Activated CD4-positive, alpha-beta T cell treated with anti-CD3 and anti-CD28 coated beads for 4 hours (primary cell): ENCODE measurements at regions not wholly inside any gene's neighbourhood (a gene's known extent, or its start where the extent isn't known, plus 50 kb on each side); places are given as distances from the start of the nearest gene placed in this dataset.
"Not testable (repeated sequence)": the region's sequence is repeated elsewhere in the genome, so short reads cannot be mapped to it uniquely, and the experiment has no call there.

Source experiments
- DNase-seq, 2 donors: peaks; one replicate each; pipeline ENCODE4 v3.0.0-alpha.2; 2020

- DNase-seq: not testable (repeated sequence)
Observed at GRCh38 chr12:90687682-90688081, 267.3 kb downstream of the CCER1 start.

DNA sequence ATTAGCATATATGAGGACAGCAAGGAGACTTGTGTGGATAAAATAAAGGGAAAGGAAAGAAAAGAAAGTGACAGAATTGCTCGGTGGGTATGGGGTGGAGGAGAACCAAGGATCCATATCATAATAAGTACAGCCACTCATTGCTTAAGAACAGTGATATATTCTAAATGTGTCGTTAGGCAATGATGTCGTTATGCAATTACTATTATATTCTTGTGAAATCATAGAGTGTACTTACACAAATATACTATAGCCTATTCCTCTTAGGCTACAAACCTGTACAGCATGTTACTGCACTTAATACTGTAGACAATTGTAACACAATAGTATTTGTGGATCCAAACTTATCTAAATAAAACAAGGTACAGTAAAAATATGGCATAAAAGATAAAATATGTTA, 271.1 kb downstream of the CCER1 start:
- DNase-seq: no peak

DNA sequence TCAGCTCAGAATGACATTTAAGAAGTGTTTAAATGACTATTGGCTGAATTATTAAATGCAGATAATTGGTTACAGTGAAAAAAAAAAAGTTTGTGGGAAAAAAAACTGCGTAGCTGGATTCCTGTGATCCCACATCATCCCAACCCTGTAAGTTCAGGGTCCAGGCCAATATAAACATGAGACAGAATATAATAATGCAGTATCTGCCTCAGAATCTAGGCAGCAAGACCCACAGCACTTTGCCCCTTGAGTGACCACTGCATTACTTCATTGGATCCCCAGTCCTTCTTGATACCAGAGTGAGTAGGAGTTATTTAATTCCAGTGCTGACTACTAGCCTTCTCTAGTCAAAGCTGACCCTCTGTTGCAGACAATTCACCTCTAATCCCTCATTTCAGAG, 272.6 kb downstream of the CCER1 start:
- no peak for DNase-seq

GRCh38 chr12:90679674-90680073, 275.3 kb downstream of the CCER1 start:
- no peak for DNase-seq

DNA sequence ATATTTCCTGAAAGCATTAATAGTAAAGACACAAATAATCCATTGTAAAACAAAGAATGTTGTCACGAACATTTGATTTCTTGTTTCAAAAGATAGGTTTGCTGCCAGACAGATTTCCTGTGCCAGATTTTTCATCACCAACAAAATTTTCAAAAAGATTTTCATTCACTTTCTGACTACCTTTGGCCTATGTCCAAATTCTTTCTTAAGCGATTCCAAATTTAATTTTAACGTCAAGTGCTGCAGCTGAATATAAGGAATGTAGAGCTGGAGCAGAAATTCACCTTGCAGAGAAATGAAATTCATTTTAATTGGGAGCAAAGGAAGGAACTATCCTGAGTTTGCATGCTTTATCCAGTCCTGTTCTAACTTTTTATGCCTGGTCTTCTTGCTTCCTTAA, 277.4 kb downstream of the CCER1 start:
- DNase-seq: no peak

DNA sequence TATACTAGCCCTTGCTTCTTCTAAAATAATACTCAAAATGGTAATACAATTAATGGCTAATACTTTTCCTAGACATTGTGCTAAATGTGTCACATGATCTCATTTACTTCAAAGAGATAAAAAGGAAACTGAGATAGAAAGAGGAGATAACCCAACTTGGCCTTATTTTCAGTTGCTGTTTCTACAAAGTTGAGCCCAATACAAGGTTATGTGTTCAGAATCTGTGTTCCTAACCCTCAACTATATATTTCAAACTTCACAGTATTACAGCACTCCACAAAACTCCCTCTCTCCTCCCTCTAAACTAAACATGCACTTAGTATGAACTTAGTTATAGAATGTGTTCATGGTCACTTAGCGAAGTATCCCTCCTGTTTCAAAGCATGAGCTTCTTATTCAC, 277.9 kb downstream of the CCER1 start:
- no peak for DNase-seq

- no peak for DNase-seq
Observed at GRCh38 chr12:90675106-90675505, 279.9 kb downstream of the CCER1 start.

DNA sequence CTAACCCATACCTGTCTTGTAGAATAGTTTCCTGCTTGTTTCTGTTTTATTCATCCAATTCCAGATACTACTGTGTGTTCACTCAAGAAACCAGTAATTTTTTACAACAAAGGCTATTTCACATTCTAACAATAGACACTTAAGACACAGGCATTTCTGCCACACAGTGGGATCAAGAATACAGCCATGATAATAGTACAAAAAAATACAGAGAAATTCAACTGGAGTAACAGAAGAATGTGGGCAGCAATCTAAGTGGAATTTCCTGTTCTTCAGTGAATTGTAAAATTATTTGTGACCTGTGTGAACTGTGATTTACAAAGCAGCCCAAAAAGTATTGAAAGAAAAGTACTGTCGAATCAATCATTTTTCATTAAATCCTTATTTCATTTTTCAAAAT, 282.9 kb downstream of the CCER1 start:
- DNase-seq: no peak

- DNase-seq: not testable (repeated sequence)
Observed at GRCh38 chr12:90663949-90664348, 291.0 kb downstream of the CCER1 start.

GRCh38 chr12:90659060-90659459, 295.9 kb downstream of the CCER1 start:
- DNase-seq: no peak

DNA sequence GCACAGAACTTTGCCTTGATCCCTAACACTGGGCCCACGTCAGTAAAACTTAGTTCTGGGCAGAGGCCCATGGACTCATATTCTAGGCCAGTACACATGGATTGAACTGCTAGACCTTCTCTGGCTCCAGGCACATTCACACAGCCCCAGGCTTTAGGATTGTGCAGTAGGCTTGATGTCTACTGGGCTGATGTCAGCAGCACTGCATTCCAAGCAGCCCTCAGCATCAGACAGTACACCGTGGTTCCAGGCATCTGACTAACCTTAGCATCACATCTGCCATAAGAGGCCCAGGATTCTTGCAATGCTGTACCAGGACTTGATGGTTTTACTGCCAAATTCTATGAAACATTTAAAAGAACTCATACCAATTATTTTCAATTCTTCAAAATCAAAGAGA, 301.9 kb downstream of the CCER1 start:
- DNase-seq: no peak

DNA sequence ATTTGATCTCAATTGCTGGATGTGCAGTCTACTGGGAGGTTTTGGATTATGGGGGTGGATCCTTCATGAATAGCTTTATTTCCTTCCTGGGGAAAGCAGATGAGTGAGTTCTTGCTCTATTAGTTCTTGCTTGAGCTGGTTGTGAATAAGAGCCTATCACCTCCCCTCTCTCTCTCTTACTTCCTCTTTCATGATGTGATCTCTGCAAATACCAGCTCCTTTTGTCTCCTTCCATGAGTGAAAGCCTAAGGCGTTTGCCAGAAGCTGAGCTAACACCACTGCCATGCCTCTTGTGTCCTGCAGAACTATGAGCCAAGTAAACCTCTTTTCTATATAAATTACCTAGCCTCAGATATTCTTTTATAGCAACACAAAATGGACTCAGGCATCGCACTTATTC, 302.7 kb downstream of the CCER1 start:
- no peak for DNase-seq

- no peak for DNase-seq
Observed at GRCh38 chr12:90645181-90645580, 309.8 kb downstream of the CCER1 start.

GRCh38 chr12:90631591-90632212, 323.3 kb downstream of the CCER1 start:
- DNase-seq: no peak

DNA sequence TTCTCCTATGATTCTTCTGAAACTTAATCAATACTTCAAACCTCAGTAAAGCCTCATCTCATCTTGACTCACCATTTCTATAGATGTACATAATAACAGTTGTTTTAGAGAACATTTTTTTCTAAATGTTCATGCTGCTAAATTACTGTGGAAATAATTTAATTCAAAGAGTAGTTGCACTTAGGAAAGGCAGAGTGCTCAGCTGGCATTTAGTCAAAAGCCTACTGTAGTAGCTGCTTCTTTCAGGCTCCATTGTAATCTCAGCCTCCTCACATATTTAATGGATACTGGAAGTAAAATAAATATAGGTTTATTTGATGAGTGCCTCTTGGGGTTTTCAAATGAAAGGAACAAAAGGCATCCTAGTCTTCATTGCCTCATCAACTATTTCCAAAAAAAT, 325.0 kb downstream of the CCER1 start:
- no peak for DNase-seq

DNA sequence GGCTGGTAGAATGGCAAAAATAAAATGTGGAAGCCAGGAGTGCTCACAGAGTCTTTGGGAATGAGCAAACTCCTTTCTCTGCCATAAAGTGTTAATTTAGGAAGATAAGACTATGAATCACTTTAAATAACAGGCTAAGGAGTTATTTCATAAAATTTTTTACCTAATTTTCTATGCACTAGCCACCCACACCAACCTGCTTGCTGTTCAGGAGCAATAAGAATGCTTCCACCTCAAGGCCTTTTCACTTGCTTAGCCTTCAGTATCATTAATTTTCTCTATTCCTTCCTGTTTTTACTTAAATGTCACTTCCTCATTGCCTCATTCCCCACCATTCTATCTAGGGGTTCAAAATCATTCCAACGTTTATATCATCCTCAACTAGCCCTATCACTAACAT, 326.8 kb downstream of the CCER1 start:
- DNase-seq: no peak

DNA sequence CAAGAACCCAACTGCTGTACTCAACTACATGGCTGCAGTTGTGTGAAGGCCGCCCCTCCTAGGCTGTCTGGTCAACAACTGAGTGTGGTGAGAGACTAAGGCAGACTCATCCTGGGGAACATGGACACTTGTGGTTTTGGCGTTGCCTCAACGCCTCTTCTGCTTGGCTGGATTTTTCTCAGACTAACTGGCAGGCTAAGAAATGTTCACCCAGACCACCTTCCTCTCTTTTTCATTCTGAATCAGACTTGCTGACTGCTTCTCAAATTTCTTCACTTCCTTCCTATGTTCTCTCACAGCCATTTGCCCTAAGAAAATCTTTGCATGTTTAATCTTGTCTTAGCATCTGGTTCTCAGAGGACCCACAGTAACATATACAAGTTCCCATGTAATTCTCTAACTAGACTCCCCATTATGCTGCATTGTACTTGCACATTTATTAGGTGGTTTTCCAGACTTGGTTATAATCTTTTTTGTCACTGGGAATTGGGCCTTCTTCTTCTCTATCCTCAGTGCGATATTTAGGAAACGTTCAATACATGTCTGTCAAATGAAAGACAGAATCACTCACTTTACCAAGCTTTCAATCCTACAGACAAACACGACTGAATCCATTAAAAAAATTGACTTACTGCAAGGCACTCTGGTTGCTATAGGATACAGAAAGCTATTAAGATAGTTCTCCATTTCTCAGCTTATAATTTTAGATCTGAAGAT, 327.6 kb downstream of the CCER1 start:
- DNase-seq: no peak

GRCh38 chr12:90622431-90622830, 332.5 kb downstream of the CCER1 start:
- no peak for DNase-seq

- DNase-seq: no peak
Observed at GRCh38 chr12:90621927-90622326, 333.0 kb downstream of the CCER1 start.

GRCh38 chr12:90619943-90620342, 335.0 kb downstream of the CCER1 start:
- DNase-seq: no peak

- DNase-seq: no peak
Observed at GRCh38 chr12:90618586-90618985, 336.4 kb downstream of the CCER1 start.

DNA sequence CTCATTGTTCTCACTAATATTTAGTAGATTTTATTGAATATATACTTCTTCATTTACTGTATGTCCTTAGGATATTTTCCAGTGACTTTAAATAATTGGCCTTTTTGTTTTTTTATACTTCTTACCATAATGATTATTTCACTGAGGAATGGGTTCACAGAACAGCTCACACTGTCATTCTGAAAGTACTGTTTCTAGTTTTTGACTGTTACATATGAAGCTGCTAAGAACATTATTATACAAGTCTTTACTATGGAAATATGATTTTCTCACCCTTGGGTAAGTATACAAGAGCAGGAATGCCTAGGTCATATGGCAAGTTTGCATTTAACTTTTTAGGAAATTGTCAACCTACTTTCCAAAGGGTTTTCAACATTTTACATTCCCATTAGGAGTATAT, 343.1 kb downstream of the CCER1 start:
- DNase-seq: no peak

GRCh38 chr12:90611048-90611447, 343.9 kb downstream of the CCER1 start:
- DNase-seq: no peak

- no peak for DNase-seq
Observed at GRCh38 chr12:90593596-90594295, 361.2 kb downstream of the CCER1 start.
